ENCODE measurements at regions not wholly inside any gene's neighbourhood (a gene's known extent, or its start where the extent isn't known, plus 50 kb on each side); places are given as distances from the start of the nearest gene placed in this dataset.

GRCh38 chr1:95643071-95643470 lies 409.1 kb downstream of the RWDD3 start:
- TF ChIP-seq, protein P1, sequence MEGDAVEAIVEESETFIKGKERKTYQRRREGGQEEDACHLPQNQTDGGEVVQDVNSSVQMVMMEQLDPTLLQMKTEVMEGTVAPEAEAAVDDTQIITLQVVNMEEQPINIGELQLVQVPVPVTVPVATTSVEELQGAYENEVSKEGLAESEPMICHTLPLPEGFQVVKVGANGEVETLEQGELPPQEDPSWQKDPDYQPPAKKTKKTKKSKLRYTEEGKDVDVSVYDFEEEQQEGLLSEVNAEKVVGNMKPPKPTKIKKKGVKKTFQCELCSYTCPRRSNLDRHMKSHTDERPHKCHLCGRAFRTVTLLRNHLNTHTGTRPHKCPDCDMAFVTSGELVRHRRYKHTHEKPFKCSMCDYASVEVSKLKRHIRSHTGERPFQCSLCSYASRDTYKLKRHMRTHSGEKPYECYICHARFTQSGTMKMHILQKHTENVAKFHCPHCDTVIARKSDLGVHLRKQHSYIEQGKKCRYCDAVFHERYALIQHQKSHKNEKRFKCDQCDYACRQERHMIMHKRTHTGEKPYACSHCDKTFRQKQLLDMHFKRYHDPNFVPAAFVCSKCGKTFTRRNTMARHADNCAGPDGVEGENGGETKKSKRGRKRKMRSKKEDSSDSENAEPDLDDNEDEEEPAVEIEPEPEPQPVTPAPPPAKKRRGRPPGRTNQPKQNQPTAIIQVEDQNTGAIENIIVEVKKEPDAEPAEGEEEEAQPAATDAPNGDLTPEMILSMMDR (conservative IDR thresholded peaks at IDR 0.05; ENCODE audit: low read length), result no peak
- TF ChIP-seq EZH2phosphoT487 (IDR thresholded peaks at IDR 0.05; ENCODE audit: borderline replicate concordance, low read depth, low read length), result no peak

All from OCI-LY7 (cell line).